HG02588 (cell line): ENCODE measurements at regions not wholly inside any gene's neighbourhood (a gene's known extent, or its start where the extent isn't known, plus 50 kb on each side); places are given as distances from the start of the nearest gene placed in this dataset.
"Not testable (repeated sequence)": the region's sequence is repeated elsewhere in the genome, so short reads cannot be mapped to it uniquely, and the experiment has no call there.

ENCODE experiments used
- ATAC-seq: cut with Tn5 transposase; IDR thresholded peaks from one replicate; pipeline ENCODE4 v1.9.1; 2021; ENCODE audit warnings: mild to moderate bottlenecking, moderate library complexity; ENCODE audit not compliant: unreplicated experiment

- no peak for ATAC-seq
Observed at GRCh38 chr22:25448435-25449051, 115.9 kb upstream of the GRK3 start.

GRCh38 chr22:25449781-25450317 is 114.6 kb upstream of the GRK3 start:
- no peak for ATAC-seq

- ATAC-seq = no peak
Observed at GRCh38 chr22:25451480-25452114, 112.9 kb upstream of the GRK3 start.

GRCh38 chr22:25452116-25452700 is 112.3 kb upstream of the GRK3 start:
- no peak for ATAC-seq

- no peak for ATAC-seq
Observed at GRCh38 chr22:25453058-25453457, 111.4 kb upstream of the GRK3 start.

- ATAC-seq = no peak
Observed at GRCh38 chr22:25453557-25453956, 110.9 kb upstream of the GRK3 start.

GRCh38 chr22:25456300-25457043 is 108.0 kb upstream of the GRK3 start:
- ATAC-seq = not testable (repeated sequence)

GRCh38 chr22:25458631-25459030 is 105.8 kb upstream of the GRK3 start:
- not testable (repeated sequence) for ATAC-seq

- ATAC-seq = not testable (repeated sequence)
Observed at GRCh38 chr22:25460682-25461081, 103.8 kb upstream of the GRK3 start.

- ATAC-seq = no peak
Observed at GRCh38 chr22:25461301-25461700, 103.2 kb upstream of the GRK3 start.

GRCh38 chr22:25462474-25463346 is 101.8 kb upstream of the GRK3 start:
- ATAC-seq = not testable (repeated sequence)

- ATAC-seq = not testable (repeated sequence)
Observed at GRCh38 chr22:25463347-25463628, 101.2 kb upstream of the GRK3 start.

- not testable (repeated sequence) for ATAC-seq
Observed at GRCh38 chr22:25464326-25464725, 100.1 kb upstream of the GRK3 start.

- no peak for ATAC-seq
Observed at GRCh38 chr22:25465949-25466348, 98.5 kb upstream of the GRK3 start.

- no peak for ATAC-seq
Observed at GRCh38 chr22:25472382-25472781, 92.1 kb upstream of the GRK3 start.

GRCh38 chr22:25475257-25476022 is 89.0 kb upstream of the GRK3 start:
- ATAC-seq = no peak

GRCh38 chr22:25477358-25477757 is 87.1 kb upstream of the GRK3 start:
- ATAC-seq = no peak

- no peak for ATAC-seq
Observed at GRCh38 chr22:25478111-25478510, 86.4 kb upstream of the GRK3 start.

- no peak for ATAC-seq
Observed at GRCh38 chr22:25478528-25478927, 85.9 kb upstream of the GRK3 start.

GRCh38 chr22:25480868-25481267 is 83.6 kb upstream of the GRK3 start:
- not testable (repeated sequence) for ATAC-seq
